GM12878 (cell line): ENCODE measurements at regions not wholly inside any gene's neighbourhood (a gene's known extent, or its start where the extent isn't known, plus 50 kb on each side); places are given as distances from the start of the nearest gene placed in this dataset.

Source experiments
- ATAC-seq: fragments of 200-7000 bp; cut with Tn5 transposase; 3 replicates; pipeline ENCODE4 v1.9.1; 2020; ENCODE audit warnings: mild to moderate bottlenecking, moderate library complexity
- BruUV-seq: library from RNA; stranded (reverse); fragments of 400-500 nt; replicated peaks from 2 replicates; lab custom pipeline; 2021; lab: Mats Ljungman, UMichigan
- CTCF ChIA-PET: fragments of 300-600 bp; sonication (Branson Sonifier 250); formaldehyde crosslinking; extraction: SDS; loops from one replicate; lab custom pipeline; 2021; ENCODE audit warnings: inconsistent platforms; lab: Yijun Ruan, JAX
- POLR2A ChIA-PET: fragments of 350-600 bp; formaldehyde crosslinking; extraction: SDS; loops from one replicate; lab custom pipeline; 2021; ENCODE audit warnings: inconsistent platforms; lab: Charles Lee
- RAD21 ChIA-PET: fragments of 300-600 bp; sonication (Branson Sonifier 250); formaldehyde crosslinking; loops from one replicate; lab custom pipeline; 2023; ENCODE audit warnings: antibody characterized with exemption; ENCODE audit not compliant: unreplicated experiment; lab: Charles Lee
- SMC1A ChIA-PET: fragments of 300-600 bp; sonication (Branson Sonifier 250); formaldehyde crosslinking; loops from one replicate; lab custom pipeline; 2023; ENCODE audit not compliant: unreplicated experiment, uncharacterized antibody; lab: Charles Lee
- DNase-seq: peaks from one replicate; pipeline ENCODE4 v3.0.0-alpha.2; 2011; ENCODE audit warnings: low read depth, low spot score
- FAIRE-seq: peaks from 3 replicates; lab custom pipeline; 2011; peaks lifted over from hg19 to GRCh38; lab: Jason Lieb, UNC
- H2AFZ ChIP-seq: 2 replicates; pipeline ENCODE4 v1.6.0; 2011; ENCODE audit warnings: low read depth, low read length, control low read depth; ENCODE audit not compliant: control insufficient read depth
- H3K27ac ChIP-seq: 2 replicates; pipeline ENCODE4 v1.5.1; 2011; ENCODE audit warnings: control low read depth; ENCODE audit not compliant: control insufficient read depth, insufficient read depth
- H3K27me3 ChIP-seq, 2 experiments: replicated peaks in 1 of 2; 2 replicates each; pipeline versions ENCODE4 v1.6.0 to v1.6.1; 2011; ENCODE audit warnings: low read length in 1 of 2; ENCODE audit not compliant: control insufficient read depth in 2 of 2, insufficient read depth in 2 of 2
- H3K36me3 ChIP-seq, 2 experiments: 2 replicates each; pipeline ENCODE4 v1.5.1; 2011; ENCODE audit warnings: low read length in 1 of 2; ENCODE audit not compliant: control insufficient read depth in 2 of 2, insufficient read depth in 2 of 2
- H3K4me1 ChIP-seq: 2 replicates; pipeline ENCODE4 v1.6.1; 2011; ENCODE audit warnings: mild to moderate bottlenecking, low read length, moderate library complexity, mixed read lengths; ENCODE audit not compliant: control insufficient read depth, insufficient read depth
- H3K4me2 ChIP-seq: 2 replicates; pipeline ENCODE4 v1.6.0; 2011; ENCODE audit warnings: control low read depth; ENCODE audit not compliant: control insufficient read depth, insufficient read depth
- H3K4me3 ChIP-seq: fragments of 200-600 bp; sonication (generic); 2 replicates; pipeline ENCODE4 v1.5.1; 2016
- H3K79me2 ChIP-seq: 2 replicates; pipeline ENCODE4 v1.6.0; 2011; ENCODE audit warnings: low read length; ENCODE audit not compliant: control insufficient read depth, insufficient read depth
- H3K9ac ChIP-seq: 2 replicates; pipeline ENCODE4 v1.8.0; 2011; ENCODE audit warnings: low read length, control low read depth, mixed read lengths; ENCODE audit not compliant: control insufficient read depth, insufficient read depth
- H3K9me3 ChIP-seq: replicated peaks from 3 replicates; pipeline ENCODE4 v1.5.1; 2011; ENCODE audit warnings: mild to moderate bottlenecking, low read length; ENCODE audit not compliant: control insufficient read depth, insufficient read depth
- H4K20me1 ChIP-seq: 2 replicates; pipeline ENCODE4 v1.6.0; 2011; ENCODE audit not compliant: control insufficient read depth, insufficient read depth
- BCLAF1 ChIP-seq: fragments of 450-650 bp; IDR thresholded peaks from 2 replicates; pipeline ENCODE4 v1.6.1; 2017; ENCODE audit warnings: antibody characterized with exemption, mild to moderate bottlenecking, moderate library complexity
- LARP7 ChIP-seq: fragments of 450-650 bp; IDR thresholded peaks from 2 replicates; pipeline ENCODE4 v1.6.1; 2017; ENCODE audit warnings: mild to moderate bottlenecking
- MTA2 ChIP-seq: fragments of 450-650 bp; IDR thresholded peaks from 2 replicates; pipeline ENCODE4 v1.6.1; 2016; ENCODE audit warnings: low read depth, mild to moderate bottlenecking, moderate library complexity
- RFX5 ChIP-seq: IDR thresholded peaks from 2 replicates; pipeline ENCODE4 v1.6.1; 2011; ENCODE audit warnings: low read depth, low read length, improper control_type of control experiment
- SIN3A ChIP-seq: IDR thresholded peaks from 2 replicates; pipeline ENCODE4 v1.6.1; 2012; ENCODE audit warnings: low read depth, low read length, improper control_type of control experiment
- SMC3 ChIP-seq: IDR thresholded peaks from 2 replicates; pipeline ENCODE4 v1.6.1; 2011; ENCODE audit warnings: low read length, improper control_type of control experiment, borderline replicate concordance
- TARDBP ChIP-seq: IDR thresholded peaks from 2 replicates; pipeline ENCODE4 v1.6.1; 2016; ENCODE audit warnings: borderline replicate concordance
- YBX1 ChIP-seq: fragments of 450-650 bp; IDR thresholded peaks from 2 replicates; pipeline ENCODE4 v1.6.1; 2016; ENCODE audit warnings: antibody characterized with exemption
- ZBTB11 ChIP-seq: fragments of 450-650 bp; formaldehyde crosslinking; IDR thresholded peaks from 2 replicates; pipeline ENCODE4 v1.5.0; 2022; ENCODE audit warnings: mild to moderate bottlenecking, missing genetic modification characterization
- ZZZ3 ChIP-seq: IDR thresholded peaks from 2 replicates; pipeline ENCODE4 v1.6.1; 2011; ENCODE audit warnings: low read depth; ENCODE audit not compliant: control insufficient read depth, insufficient read length
- WGBS: methylation state at CpG from one replicate; pipeline ENCODE4 v1.1.6; 2016; ENCODE audit warnings: low lambda C conversion rate; ENCODE audit not compliant: insufficient replicate concordance, insufficient coverage; ENCODE audit errors: missing lambda C conversion rate; 5-methylcytosine and 5-hydroxymethylcytosine counted together
- in situ Hi-C: fragments of 300-500 bp; cut with MboI; formaldehyde crosslinking; loops from 9 replicates; pipeline ENCODE4 v1.14.3; 2018; ENCODE audit warnings: mixed read lengths
- intact Hi-C: fragments of 100-400 bp; cut with micrococcal nuclease; formaldehyde crosslinking; loops from one replicate; pipeline ENCODE4 v1.14.2; 2022; ENCODE audit not compliant: unreplicated experiment
- TF ChIP-seq, protein P1 (sequence below): fragments of 150-350 bp; IDR thresholded peaks from 2 replicates; pipeline ENCODE4 v1.6.1; 2014; ENCODE audit warnings: mild to moderate bottlenecking, low read depth, low read length

DNA sequence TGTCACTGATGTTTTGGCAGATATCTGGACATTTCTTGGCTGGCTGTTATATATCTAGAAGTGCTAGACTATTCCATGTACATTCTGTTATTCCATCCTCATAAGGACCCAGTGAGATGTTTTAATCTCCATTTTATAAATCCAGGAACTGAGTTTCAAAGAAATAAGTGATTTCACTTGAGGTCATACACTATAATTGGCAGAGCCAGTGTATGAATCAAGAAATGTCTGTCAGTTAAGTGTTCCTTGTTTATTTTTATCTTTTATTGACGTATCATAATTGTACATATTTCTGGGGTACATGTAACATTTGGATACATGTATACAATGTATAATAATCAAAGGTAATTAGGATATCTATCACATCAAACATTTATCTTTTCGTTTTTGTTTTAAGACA, 338.3 kb upstream of the KLF4 start:
- no peaks in the 10 kb centered on the region for H3K9me3 ChIP-seq
- ChIA-PET RAD21 (interaction anchor here (1.2 kb wide), 1 partner anchor 16 kb away, joined by 6 read pairs; no protein-coding TSS in a partner anchor), CTCF (interaction anchor here (1.3 kb wide), 1 partner anchor 12 kb away, joined by 3 read pairs; no protein-coding TSS in a partner anchor), SMC1A (interaction anchor here (1.0 kb wide), 1 partner anchor 48 kb away, joined by 3 read pairs; no protein-coding TSS in a partner anchor), POLR2A (no interaction called here)
- H3K4me1 ChIP-seq, result no peaks in the 10 kb centered on the region
- no peak overlapping the region for H3K9ac ChIP-seq
- in situ Hi-C loops (no loop called here), intact Hi-C loops (no loop called here)
- H3K27ac ChIP-seq, result no peak overlapping the region
- H3K4me3 ChIP-seq, result no peak overlapping the region
- no peak for ATAC-seq
- H3K4me2 ChIP-seq, result no peak overlapping the region
- no peaks in the 10 kb centered on the region for H3K36me3 ChIP-seq
- no peaks in the 10 kb centered on the region for H3K27me3 ChIP-seq
- BruUV-seq, result no TSS peak
- no peak overlapping the region for H2AFZ ChIP-seq
- WGBS, result 0% methylated on average over 2 of the region's 2 CpGs
- no peaks in the 10 kb centered on the region for H4K20me1 ChIP-seq
- no peak for FAIRE-seq
- TF ChIP-seq ZZZ3 (no peak), ZBTB11 (CRISPR knock-in tag) (no peak), BCLAF1 (no peak), RFX5 (no peak), SIN3A (no peak), TARDBP (no peak), SMC3 (no peak), LARP7 (no peak), YBX1 (no peak), MTA2 (no peak)
- TF ChIP-seq, protein P1, sequence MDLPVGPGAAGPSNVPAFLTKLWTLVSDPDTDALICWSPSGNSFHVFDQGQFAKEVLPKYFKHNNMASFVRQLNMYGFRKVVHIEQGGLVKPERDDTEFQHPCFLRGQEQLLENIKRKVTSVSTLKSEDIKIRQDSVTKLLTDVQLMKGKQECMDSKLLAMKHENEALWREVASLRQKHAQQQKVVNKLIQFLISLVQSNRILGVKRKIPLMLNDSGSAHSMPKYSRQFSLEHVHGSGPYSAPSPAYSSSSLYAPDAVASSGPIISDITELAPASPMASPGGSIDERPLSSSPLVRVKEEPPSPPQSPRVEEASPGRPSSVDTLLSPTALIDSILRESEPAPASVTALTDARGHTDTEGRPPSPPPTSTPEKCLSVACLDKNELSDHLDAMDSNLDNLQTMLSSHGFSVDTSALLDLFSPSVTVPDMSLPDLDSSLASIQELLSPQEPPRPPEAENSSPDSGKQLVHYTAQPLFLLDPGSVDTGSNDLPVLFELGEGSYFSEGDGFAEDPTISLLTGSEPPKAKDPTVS, result no peak
- TF ChIP-seq, all 136 proteins: peak for 0
- DNase-seq, result no peak
- H3K79me2 ChIP-seq, result no peaks in the 10 kb centered on the region
